H9 (cell line): ENCODE measurements at regions not wholly inside any gene's neighbourhood (a gene's known extent, or its start where the extent isn't known, plus 50 kb on each side); places are given as distances from the start of the nearest gene placed in this dataset.

Experiments
- DNase-seq: peaks from one replicate; pipeline ENCODE4 v3.0.0-alpha.2; 2017
- H2AFZ ChIP-seq: one replicate; pipeline ENCODE4 v1.6.1; 2013; ENCODE audit warnings: mild to moderate bottlenecking, low read length, control low read depth, moderate library complexity
- H2AK5ac ChIP-seq: 2 replicates; pipeline ENCODE4 v1.6.1; 2013; ENCODE audit warnings: low read length, control low read depth, mixed read lengths; ENCODE audit not compliant: insufficient read length
- H2BK120ac ChIP-seq: one replicate; pipeline ENCODE4 v1.6.1; 2013; ENCODE audit warnings: low read depth, mild to moderate bottlenecking, low read length, control low read depth, inconsistent platforms; ENCODE audit not compliant: poor library complexity, severe bottlenecking
- H2BK12ac ChIP-seq: 2 replicates; pipeline ENCODE4 v1.6.1; 2013; ENCODE audit warnings: low read length, control low read depth, mixed read lengths, low read depth; ENCODE audit not compliant: insufficient read length
- H2BK15ac ChIP-seq: 2 replicates; pipeline ENCODE4 v1.6.1; 2013; ENCODE audit warnings: low read depth, low read length, control low read depth
- H2BK20ac ChIP-seq: one replicate; pipeline ENCODE4 v1.6.1; 2013; ENCODE audit warnings: low read depth, mild to moderate bottlenecking, low read length, control low read depth, inconsistent platforms; ENCODE audit not compliant: poor library complexity, severe bottlenecking
- H2BK5ac ChIP-seq: 2 replicates; pipeline ENCODE4 v1.6.1; 2013; ENCODE audit warnings: low read length, control low read depth, mixed read lengths; ENCODE audit not compliant: insufficient read length
- H3K14ac ChIP-seq: 2 replicates; pipeline ENCODE4 v1.6.1; 2013; ENCODE audit warnings: low read length, control low read depth; ENCODE audit not compliant: insufficient read depth
- H3K18ac ChIP-seq: 2 replicates; pipeline ENCODE4 v1.6.1; 2013; ENCODE audit warnings: low read depth, mild to moderate bottlenecking, mixed read lengths, low read length, control low read depth; ENCODE audit not compliant: insufficient read length
- H3K23ac ChIP-seq: 2 replicates; pipeline ENCODE4 v1.6.1; 2013; ENCODE audit warnings: low read length, control low read depth, mixed read lengths, low read depth; ENCODE audit not compliant: insufficient read length
- H3K23me2 ChIP-seq: 2 replicates; pipeline ENCODE4 v1.6.1; 2013; ENCODE audit warnings: low read depth, mild to moderate bottlenecking, mixed read lengths, low read length, control low read depth; ENCODE audit not compliant: insufficient read length, poor library complexity, severe bottlenecking
- H3K27ac ChIP-seq: 2 replicates; pipeline ENCODE4 v1.5.1; 2013; ENCODE audit warnings: low read length, control low read depth, mixed read lengths, low read depth; ENCODE audit not compliant: insufficient read length
- H3K27me3 ChIP-seq: 2 replicates; pipeline ENCODE4 v1.6.1; 2013; ENCODE audit warnings: low read length, control low read depth, inconsistent platforms; ENCODE audit not compliant: insufficient read depth
- H3K4ac ChIP-seq: 2 replicates; pipeline ENCODE4 v1.6.1; 2013; ENCODE audit warnings: low read depth, mild to moderate bottlenecking, control low read depth, inconsistent platforms, low read length, moderate library complexity
- H3K4me1 ChIP-seq: 2 replicates; pipeline ENCODE4 v1.6.1; 2013; ENCODE audit warnings: low read length, control low read depth, inconsistent platforms; ENCODE audit not compliant: insufficient read depth
- H3K4me2 ChIP-seq: 2 replicates; pipeline ENCODE4 v1.6.1; 2013; ENCODE audit warnings: low read length, control low read depth, mixed read lengths; ENCODE audit not compliant: insufficient read length, insufficient read depth
- H3K56ac ChIP-seq: 2 replicates; pipeline ENCODE4 v1.6.1; 2013; ENCODE audit warnings: low read depth, mild to moderate bottlenecking, mixed read lengths, low read length, control low read depth; ENCODE audit not compliant: insufficient read length
- H3K79me1 ChIP-seq: 2 replicates; pipeline ENCODE4 v1.6.1; 2013; ENCODE audit warnings: low read depth, mild to moderate bottlenecking, moderate library complexity, low read length, control low read depth, inconsistent platforms; ENCODE audit not compliant: insufficient read depth, poor library complexity, severe bottlenecking
- H3K79me2 ChIP-seq: 2 replicates; pipeline ENCODE4 v1.6.1; 2013; ENCODE audit warnings: low read length, control low read depth, inconsistent platforms; ENCODE audit not compliant: insufficient read depth
- H3K9ac ChIP-seq: 2 replicates; pipeline ENCODE4 v1.6.1; 2013; ENCODE audit warnings: low read length, control low read depth, mixed read lengths; ENCODE audit not compliant: insufficient read length; ENCODE audit errors: extremely low read depth
- H3K9me3 ChIP-seq: one replicate; pipeline ENCODE4 v1.6.1; 2013; ENCODE audit warnings: low read depth, low read length, inconsistent platforms; ENCODE audit not compliant: control insufficient read depth
- H3T11ph ChIP-seq: one replicate; pipeline ENCODE4 v1.6.1; 2013; ENCODE audit warnings: mild to moderate bottlenecking, low read length, control low read depth, inconsistent platforms
- H4K20me1 ChIP-seq: one replicate; pipeline ENCODE4 v1.6.1; 2013; ENCODE audit not compliant: control insufficient read depth, insufficient read length, insufficient read depth
- H4K5ac ChIP-seq: 2 replicates; pipeline ENCODE4 v1.6.1; 2013; ENCODE audit warnings: low read depth, mild to moderate bottlenecking, mixed read lengths, low read length, control low read depth; ENCODE audit not compliant: insufficient read length
- H4K8ac ChIP-seq: replicated peaks from 2 replicates; pipeline ENCODE4 v1.6.1; 2013; ENCODE audit warnings: low read length, control low read depth, mixed read lengths, low read depth; ENCODE audit not compliant: insufficient read length
- H4K91ac ChIP-seq: 2 replicates; pipeline ENCODE4 v1.6.1; 2013; ENCODE audit warnings: low read depth, mild to moderate bottlenecking, moderate library complexity, mixed read lengths, low read length, control low read depth; ENCODE audit not compliant: insufficient read length
- H3K27ac Mint-ChIP-seq, 3 experiments: 2 replicates in 2 of 3; 3 replicates in 1 of 3; pipeline ENCODE4 v1.8.0; 2020 to 2021; ENCODE audit warnings: mixed read lengths in 3 of 3, mild to moderate bottlenecking in 1 of 3, moderate library complexity in 1 of 3
- H3K27me3 Mint-ChIP-seq: 2 replicates; pipeline ENCODE4 v1.8.0; 2021; ENCODE audit warnings: low read depth, mild to moderate bottlenecking, moderate library complexity, mixed read lengths
- H3K36me3 Mint-ChIP-seq, 3 experiments: 2 replicates in 2 of 3; 3 replicates in 1 of 3; pipeline ENCODE4 v1.8.0; 2020 to 2021; ENCODE audit warnings: low read depth in 3 of 3, mixed read lengths in 3 of 3; ENCODE audit not compliant: insufficient read depth in 1 of 3
- H3K4me1 Mint-ChIP-seq, 2 experiments: 2 replicates each; pipeline ENCODE4 v1.8.0; 2020; ENCODE audit warnings: mixed read lengths in 2 of 2
- H3K4me3 Mint-ChIP-seq, 2 experiments: 2 replicates in 1 of 2; 3 replicates in 1 of 2; pipeline ENCODE4 v1.8.0; 2020 to 2021; ENCODE audit warnings: mild to moderate bottlenecking in 2 of 2, mixed read lengths in 2 of 2, moderate library complexity in 1 of 2
- H3K9me3 Mint-ChIP-seq, 2 experiments: 2 replicates in 1 of 2; 3 replicates in 1 of 2; pipeline ENCODE4 v1.8.0; 2020; ENCODE audit warnings: mild to moderate bottlenecking in 2 of 2, mixed read lengths in 2 of 2, moderate library complexity in 1 of 2
- CTCF ChIP-seq: fragments of 200-600 bp; sonication (generic); conservative IDR thresholded peaks from 3 replicates; pipeline ENCODE4 v1.8.0; 2021; ENCODE audit warnings: antibody characterized with exemption, mild to moderate bottlenecking
- WGBS: extraction: QIAGEN DNeasy Blood & Tissue Kit; methylation state at CpG from one replicate; pipeline ENCODE4 v1.1.7; 2013; ENCODE audit warnings: missing lambda C conversion rate, low lambda C conversion rate, mixed read lengths; ENCODE audit not compliant: insufficient read length; ENCODE audit errors: extremely low coverage; 5-methylcytosine and 5-hydroxymethylcytosine counted together

- no peak overlapping the region for H2AK5ac ChIP-seq
- no peak for DNase-seq
- no peaks in the 10 kb centered on the region for H3K79me2 ChIP-seq
- H3K79me1 ChIP-seq: no peaks in the 10 kb centered on the region
- H3K23me2 ChIP-seq: no peaks in the 10 kb centered on the region
- H3K4me3 Mint-ChIP-seq: no peak overlapping the region
- H3K56ac ChIP-seq: no peak overlapping the region
- no peaks in the 10 kb centered on the region for H3K27me3 Mint-ChIP-seq
- no peak overlapping the region for H2AFZ ChIP-seq
- H2BK15ac ChIP-seq: no peak overlapping the region
- no peaks in the 10 kb centered on the region for H3K36me3 Mint-ChIP-seq
- no peak overlapping the region for H2BK120ac ChIP-seq
- H3K27ac Mint-ChIP-seq: no peak overlapping the region
- H3K4ac ChIP-seq: no peak overlapping the region
- no peak overlapping the region for H2BK12ac ChIP-seq
- H2BK20ac ChIP-seq: no peak overlapping the region
- H4K91ac ChIP-seq: no peak overlapping the region
- no peak overlapping the region for H3K9ac ChIP-seq
- no peak for TF ChIP-seq CTCF
- H3K9me3 ChIP-seq: no peaks in the 10 kb centered on the region
- no peak overlapping the region for H3T11ph ChIP-seq
- WGBS: no CpG with 5 or more reads among the region's 4 CpGs
- H3K4me1 ChIP-seq: no peaks in the 10 kb centered on the region
- no peaks in the 10 kb centered on the region for H3K27me3 ChIP-seq
- H4K8ac ChIP-seq: no peak overlapping the region
- no peak overlapping the region for H3K4me2 ChIP-seq
- H3K14ac ChIP-seq: no peak overlapping the region
- no peak overlapping the region for H3K18ac ChIP-seq
- H3K27ac ChIP-seq: no peak overlapping the region
- H3K9me3 Mint-ChIP-seq: no peaks in the 10 kb centered on the region
- no peak overlapping the region for H3K23ac ChIP-seq
- H2BK5ac ChIP-seq: no peak overlapping the region
- H3K4me1 Mint-ChIP-seq: peaks cover 6 to 13% of the 10 kb centered on the region in 2 experiments; a peak in 3 of 4 replicates
- no peak overlapping the region for H4K5ac ChIP-seq
- H4K20me1 ChIP-seq: no peaks in the 10 kb centered on the region
Measured at GRCh38 chr7:131196803-131197202, 130.9 kb upstream of the MKLN1 start.
